Muscle of arm (tissue), 1 donor: ENCODE measurements at regions not wholly inside any gene's neighbourhood (a gene's known extent, or its start where the extent isn't known, plus 50 kb on each side); places are given as distances from the start of the nearest gene placed in this dataset.

ENCODE experiments used
- DNase-seq: peaks from one replicate; pipeline ENCODE4 v3.0.0-alpha.2; 2013

DNA sequence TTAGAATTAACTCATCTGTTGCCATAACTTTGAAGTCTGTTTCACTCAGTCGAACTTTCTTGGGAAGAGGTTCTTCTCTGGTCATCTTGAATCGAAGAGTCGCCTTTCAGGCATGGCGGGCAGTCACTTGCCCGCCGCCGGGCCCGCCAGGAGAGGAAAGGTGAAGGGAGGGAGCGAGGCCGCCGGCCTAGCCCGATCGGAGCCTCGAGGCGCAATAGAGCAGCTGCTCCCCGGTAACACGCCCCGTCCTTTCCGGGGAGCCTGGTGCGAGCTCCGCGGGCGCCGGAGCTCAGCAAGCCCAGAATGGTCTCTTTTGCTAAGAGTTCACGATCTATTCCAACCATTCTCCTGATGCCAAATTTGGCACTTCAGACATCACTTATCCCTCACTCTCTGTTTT lies 591.8 kb downstream of the TFAP2B start:
- no peak for DNase-seq

DNA sequence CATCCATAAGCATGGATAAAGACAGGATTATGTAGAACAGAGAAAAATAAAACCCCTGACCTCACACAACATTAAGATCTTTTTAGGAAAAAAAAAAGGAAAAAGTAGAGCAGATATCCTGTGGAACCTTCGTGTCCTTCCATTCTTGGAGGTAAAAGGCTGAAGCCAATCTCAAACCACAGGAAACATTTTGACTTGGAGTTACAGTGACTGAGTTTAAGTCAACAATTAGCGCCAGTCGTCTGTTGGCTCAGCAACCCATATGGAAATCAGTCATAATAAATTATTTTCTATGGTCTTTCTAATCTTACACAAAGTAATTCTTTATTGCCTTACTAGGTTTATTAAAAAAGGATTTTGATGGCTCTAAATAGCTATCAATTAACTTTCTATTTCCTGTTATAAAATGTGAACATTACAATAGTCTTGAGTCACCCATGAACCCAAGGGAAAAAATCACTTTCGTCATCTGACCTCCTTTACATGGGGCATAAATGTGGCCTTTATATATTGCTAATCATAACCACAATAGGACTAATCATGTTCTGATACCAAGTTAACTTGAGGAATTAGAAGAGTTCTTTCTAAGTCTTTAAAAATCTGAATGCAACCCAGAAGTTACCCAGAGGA lies 592.9 kb downstream of the TFAP2B start:
- DNase-seq, result no peak

DNA sequence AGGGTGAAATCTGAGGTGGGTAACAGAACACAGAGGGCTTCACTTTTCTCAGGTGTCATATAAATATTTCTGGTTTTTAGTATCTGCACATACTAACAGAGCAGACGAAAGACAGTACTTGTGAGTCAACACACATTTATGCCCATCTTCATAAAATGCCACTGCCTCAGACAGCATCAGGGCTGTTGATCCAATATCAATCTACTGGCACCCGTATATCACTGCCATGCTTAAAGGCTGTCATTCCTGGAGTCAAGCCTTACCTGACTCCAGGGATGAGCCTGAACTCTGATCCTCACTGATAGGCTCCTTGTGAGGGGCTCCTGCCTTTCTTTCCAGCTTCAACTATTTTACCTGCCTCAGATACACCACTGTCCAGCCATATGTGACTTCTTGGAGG lies 595.7 kb downstream of the TFAP2B start:
- DNase-seq, result no peak

DNA sequence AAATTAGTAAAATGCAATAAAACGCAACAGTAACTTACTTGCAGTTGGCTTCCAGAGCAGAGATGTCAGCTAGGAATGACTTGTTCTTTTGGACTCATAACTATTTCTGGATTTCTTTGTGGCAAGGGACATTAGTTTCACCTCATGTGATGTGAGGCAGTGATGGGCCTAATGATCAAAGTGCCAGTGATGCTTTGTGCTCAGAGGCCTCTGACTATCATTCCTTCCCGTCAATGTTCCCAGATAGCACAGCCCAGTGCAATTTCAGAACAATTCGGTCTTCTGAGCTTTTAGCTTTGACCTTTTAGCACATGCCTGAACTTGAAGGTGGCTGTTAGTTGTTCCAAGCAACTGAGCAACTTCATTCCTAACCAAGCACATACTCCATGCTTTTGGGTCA lies 596.8 kb downstream of the TFAP2B start:
- no peak for DNase-seq

DNA sequence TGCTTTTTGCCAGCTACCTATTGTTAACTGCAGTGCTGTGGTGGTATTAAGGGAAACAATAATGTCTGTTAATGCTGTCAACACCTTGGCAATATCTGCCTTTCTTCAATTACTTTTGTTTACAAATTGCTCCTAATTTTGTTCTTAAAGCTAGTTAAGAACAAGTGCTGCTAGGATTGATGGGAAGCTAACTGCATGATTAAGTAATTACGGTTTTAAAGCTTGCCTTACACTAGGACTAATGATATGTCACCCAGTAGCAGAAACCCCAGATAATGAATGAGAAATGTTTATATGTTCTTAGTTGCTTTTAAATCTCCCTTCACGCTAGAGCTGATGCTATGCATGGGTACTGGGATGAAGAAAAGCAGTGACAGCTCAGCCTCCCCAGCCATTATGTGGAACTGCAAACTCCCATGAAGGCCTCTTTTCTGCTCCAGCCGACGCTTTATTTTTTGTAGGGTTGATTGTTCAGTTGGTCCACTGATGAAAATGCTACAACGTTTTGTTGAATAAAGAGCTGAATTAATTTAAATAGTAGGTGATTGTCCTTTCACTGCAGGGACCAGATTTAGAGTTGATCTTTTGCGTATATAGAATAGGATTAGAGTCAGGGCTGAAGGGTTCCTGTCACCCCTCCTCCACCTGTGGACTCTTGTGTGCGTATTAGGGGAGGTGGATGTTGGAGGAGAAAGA lies 610.5 kb downstream of the TFAP2B start:
- DNase-seq, result no peak

DNA sequence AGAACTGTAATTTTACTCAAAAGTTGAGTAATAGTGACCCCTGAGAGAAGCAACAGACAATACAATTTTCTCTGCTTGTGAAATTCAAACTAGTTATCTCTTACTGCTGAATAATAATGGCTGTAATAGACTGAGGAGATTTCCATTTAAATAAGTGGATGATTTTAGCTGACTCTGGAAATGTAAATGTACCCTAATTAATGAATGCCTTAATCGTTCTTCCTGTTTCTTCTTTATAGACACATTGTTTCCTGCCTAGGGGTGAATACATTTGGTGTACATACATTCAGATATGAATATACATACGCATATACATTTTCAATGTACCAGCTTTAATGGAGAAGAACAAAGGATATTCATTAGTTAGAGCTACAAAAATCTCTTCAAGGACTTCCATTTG lies 611.9 kb downstream of the TFAP2B start:
- no peak for DNase-seq

DNA sequence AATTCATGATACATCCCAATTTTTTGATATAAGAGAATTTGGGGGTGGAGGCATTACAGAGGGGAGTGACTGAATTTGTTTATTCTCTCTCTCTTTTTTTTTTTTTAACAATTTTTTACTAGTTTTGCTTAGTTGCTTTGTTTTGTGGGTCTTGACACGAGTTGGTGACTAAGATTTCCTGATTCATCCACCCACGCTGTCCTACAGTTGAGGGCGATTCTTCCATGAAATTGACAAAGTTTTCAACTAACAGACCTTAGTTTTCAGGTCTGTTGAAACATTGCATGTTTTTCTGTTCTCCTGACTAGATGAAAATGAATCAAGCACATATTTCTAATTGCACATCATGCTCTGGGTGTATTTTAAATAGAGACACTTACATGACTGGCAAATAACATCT lies 613.8 kb downstream of the TFAP2B start:
- DNase-seq, result no peak

DNA sequence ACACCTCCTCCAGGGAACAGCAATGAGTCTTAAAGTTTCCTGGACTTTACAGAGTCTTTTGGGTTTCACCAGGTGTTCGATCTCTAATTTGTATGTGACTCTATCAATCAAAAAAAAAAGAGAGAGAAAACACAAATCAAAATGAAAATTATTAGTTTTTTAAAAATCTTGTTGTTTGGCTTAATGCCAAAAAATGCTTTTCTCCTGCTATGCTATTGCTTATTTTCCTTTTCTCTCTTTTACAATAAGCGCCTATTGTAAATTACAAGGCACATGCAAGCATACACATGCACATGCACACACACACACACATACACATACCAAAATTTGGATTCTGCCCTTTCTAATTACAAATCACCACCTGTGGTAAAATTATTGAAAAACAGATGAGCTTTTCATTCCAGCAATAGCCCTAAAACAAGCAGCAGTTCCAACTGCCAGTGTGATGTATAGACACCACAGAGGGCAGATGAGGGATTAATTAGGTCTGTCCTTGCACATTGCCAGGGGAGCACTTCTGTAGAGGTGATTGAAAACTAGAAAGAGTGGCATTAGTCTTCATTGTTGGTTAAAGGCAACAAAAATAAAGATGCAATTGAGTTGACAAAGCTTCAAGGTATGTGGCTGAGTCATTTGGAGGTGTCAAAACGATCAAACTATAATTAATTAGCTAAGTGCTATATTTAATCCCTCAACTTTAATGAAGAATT lies 631.7 kb downstream of the TFAP2B start:
- no peak for DNase-seq

DNA sequence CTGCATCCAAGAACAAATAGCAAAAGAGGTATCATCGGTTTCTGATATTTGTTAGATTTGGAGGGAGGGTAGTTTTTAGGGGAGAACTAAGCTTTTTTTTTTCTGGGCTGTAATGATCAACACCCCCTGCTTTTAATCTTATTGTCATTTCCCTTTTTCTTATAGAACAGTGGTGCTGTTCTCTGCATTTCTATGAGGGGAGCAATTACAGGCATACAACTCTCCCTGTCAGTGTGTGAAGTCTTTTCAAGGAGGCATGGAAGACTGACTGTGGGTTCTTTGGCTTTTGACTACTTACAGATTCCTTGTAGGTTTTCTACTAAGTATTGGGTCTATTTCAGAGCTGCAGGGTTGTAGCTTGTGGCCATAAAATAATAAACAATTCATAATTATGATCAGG lies 632.3 kb downstream of the TFAP2B start:
- no peak for DNase-seq

DNA sequence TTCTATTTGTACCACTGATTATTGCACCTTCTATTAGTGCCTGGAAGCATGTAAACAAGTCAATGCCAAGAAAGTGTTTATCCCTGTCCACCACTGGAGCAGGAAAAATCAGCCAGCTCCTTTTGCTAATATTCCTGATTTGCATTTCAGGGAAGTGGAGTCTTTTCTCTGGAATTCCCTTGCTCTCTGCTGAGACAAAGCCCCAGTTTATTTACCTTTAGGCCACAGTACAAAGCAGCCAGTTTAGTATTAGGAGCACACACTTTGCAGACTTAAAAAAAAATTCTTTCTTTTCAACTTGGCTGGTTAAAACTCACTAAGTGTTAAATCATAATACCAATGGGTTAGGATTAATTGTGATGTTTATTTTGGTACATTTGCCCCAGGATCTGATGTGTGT lies 631.1 kb downstream of the PKHD1 start:
- no peak for DNase-seq

DNA sequence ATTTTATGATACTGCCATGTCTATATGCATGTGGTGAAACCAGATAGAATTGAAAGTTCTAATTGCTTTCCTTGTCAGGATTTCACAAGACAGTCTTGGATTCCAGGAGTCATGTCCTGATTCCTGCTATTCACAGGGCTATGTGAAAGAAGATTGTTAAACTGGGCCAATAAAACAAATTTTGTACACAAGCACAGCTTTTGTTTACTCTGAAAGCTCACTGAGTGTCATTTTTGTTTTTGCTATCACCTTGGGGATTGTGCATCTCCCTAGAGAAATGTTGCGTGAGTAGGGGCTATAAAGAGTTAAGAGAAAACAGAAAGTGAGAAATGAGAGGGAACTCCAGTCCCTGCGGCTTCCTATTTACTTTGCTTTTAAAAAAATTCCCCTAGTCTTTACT lies 627.5 kb downstream of the PKHD1 start:
- no peak for DNase-seq

DNA sequence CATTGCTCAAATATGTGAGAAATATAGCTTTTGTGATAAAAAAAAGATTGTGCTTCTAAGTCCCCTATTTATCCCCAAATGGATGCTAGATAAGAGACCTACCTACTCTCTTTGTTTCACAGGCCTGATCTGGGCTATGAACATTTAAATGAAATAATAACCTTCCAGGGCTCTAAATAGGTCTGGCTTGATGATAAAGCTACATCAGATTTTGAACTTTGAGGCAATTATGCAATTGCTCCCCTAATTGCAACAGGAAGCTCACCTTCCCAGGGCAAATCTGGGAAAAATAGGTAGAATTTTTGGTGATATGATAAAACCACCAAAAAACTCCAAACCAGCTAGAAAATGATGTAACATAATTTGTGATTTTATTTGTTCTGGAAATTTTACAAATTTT lies 624.5 kb downstream of the PKHD1 start:
- no peak for DNase-seq

DNA sequence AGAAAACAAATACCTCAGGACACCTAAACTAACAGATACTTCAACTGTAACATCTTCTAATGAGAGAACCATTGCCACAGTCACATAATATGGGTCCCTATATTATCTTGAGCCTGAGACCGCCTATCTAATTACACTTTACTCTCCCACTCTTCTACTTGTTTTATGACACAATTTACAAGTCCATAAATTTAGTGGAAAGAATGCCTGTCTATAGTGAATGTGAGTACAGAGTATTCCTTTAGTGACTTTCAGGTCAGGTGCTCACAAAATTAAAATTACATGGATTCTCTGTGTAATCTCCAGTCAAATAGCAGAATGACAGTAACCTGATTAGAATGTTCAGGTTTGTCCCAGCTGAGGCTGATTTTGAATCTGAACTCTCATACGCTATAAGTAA lies 624.1 kb downstream of the PKHD1 start:
- no peak for DNase-seq

DNA sequence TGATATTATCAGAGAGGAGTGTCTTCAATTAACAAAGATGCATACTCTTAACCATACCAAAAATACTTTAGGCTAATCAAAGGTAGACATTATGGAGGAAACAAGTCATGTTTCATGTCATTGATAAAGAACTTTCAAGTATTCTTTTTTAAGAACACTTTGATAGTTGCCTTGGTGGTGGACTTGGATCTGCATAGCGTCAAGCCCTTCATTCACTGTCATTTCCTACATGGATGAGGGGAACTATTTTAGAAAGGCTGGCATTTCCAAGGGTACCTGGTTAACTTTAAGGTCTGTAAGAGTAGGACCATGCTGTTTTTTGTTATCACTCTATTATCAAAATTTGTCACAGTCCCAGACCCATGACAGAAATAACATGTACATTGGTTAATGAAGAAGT lies 622.5 kb downstream of the PKHD1 start:
- no peak for DNase-seq

DNA sequence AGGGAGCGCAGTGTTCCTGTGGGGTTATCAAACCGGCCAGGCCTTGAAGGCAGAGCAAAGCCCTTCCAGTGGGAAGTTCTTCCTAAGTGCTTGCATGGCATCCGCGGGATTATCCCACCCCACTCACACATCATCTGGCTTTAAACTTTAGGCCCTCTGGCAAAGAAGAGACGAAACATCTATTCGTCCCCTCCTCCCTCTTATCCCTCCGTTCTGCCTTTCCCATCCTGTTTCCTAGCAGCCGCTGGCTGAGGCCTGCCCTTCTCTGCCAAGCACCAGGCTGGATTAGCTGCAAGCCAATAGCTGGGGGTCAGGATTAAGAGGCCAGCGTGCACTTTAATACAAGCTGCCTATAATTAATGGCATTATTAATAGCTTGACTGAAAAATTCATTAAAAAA lies 621.0 kb downstream of the PKHD1 start:
- DNase-seq, result no peak

DNA sequence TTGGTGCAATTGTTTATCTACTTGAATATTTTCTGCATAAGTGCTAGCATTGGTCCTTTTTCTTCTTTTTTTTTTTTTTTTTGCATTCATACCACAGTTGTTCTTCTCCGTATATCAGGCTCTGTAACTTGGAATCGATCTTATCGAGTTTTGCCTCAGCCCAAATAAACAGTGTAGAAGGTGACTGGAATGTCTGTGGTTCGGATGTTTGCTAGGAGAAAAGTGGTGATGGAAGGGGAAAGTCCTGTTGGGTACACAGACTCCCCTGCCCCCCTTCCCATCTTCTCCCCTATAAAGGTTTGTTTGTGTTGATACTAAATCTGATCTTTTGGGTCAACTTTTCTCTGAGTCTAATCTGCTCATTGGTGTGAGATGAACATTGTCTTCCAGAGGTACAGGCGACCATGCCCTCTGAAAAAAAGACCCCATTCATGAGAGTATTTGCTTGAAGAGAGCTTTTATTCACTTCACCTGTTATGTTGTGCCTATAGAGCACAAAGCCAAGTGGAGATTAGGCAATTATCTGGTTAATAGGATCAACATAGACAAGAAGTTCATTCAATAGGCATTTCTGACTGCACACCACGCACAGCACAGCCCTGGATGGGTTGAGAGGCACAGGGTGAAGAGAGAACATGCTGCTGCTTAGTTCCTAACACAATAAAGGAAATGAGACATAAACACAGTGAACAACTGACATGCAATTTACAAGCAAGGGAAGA lies 620.0 kb downstream of the PKHD1 start:
- DNase-seq, result no peak

DNA sequence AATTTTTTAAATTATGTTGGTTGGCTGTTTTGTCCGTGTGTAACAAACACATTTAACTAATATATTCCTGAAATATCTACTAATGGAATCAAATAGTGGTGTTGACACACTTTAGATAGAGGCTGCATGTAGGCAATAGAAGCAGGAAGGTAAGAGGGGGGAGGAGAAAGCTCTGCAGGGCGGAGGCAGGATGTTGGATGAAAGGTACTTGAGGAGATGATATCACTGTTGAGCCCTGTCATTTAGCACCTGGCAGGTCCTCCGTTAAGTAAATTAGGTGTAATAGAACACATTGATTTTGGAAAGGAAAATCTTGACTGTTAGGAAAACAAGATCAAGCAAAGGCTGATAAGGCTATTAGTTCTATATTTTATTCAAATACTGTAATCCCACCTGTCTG lies 618.7 kb downstream of the PKHD1 start:
- no peak for DNase-seq

DNA sequence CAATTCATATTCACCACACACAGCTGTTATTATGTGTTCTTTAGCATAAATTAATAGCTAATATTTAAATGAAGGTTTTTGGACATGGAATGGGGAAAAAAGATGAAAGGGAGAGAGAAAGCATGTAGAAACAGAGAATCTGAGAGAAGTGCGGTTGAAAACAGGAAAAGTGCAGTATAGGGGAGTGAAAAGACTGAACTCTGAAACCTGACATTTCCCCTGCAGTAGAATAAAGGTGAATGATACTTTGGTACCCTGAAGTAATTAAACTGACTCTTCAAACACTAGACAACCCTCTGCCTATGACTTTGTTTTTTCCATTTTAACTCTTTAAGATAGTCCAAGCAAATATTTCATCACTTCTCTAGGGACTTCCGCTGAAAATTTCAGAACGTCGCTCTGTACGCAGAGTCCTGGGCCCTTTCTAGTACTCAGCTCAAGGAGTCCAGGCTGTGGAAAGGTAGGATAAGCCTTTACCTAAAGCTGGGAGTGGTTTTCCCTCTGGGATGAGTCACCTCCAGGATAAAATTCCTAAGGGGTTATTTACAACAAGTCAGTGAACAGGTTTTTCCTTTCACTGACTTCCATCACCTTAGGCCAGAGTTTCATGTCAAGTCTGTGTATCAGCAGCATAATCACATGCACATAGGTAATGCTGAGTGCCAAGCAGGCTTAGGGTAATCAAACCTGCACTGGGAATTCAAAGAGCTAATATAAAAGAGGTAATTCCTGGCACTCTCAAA lies 614.5 kb downstream of the PKHD1 start:
- DNase-seq, result no peak

DNA sequence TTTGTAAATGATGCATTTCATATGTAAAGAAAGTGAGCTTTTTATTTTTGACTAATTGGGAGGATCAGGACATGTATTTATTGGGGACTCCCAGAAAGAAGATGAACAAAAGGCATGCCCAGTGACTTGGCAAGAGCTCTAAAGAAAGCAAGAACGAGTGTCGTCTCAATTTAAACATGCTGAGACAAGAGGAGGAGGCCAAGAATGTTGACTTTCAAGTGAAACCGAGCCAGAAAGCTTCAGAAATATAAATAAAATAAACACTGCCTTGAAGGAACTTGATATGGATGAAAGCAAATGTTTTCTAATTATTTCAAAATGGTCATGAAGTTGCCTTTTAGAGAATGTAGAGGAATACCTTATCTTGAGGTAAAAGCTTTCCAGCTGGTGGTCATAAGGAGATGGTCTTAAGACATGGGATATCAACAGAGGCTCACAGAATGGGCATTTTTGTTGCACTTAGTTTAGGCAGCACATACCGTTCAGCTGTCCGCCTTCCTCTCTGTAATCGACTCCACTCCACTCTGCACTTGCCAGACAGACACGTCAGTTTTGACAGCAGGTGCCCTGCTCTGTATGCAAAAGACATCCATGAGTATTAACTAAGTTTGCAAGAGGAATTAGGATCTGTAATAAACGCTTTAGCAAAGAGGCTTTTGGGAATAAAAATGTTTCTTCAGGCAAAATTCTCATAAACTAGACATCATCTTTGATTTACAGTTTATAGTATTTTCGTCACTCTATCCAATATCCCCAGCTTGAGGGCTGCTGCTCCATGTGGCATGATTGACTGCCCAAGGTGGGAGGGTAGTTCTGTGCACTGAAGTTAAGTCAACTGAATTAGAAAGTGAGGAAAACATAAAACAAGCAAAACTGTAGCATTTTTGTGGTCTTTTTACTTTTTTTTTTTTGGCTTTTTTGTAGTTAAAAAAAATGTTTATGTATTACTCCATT lies 613.1 kb downstream of the PKHD1 start:
- DNase-seq, result no peak

DNA sequence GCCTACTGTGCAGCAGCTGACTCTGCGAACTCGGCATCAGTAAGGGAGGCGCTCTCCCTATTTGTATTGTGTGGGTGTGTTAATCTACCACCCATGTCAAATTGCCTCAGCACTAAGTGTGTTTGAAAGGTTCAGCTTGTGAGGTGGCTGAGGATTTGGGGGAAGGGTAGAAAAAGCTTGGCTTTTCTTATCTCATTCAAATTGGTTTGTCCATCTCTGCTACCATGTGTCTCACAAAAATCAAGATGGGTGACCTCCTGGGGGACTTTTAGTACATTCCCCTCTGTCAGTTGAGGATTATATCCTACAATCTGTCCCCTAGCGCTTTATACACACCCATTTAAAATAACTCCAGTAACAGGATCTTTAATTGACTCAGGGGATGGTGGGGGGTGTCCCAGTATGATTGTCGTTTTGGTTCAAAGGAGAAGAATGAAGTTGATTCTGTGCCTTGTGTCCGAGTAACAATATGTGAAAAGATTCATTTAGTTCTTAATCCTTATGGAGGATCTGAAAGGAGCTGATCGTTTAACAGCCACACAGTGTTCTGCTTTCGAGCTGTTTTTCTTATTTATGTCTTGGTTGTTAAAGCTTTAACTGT lies 609.6 kb downstream of the PKHD1 start:
- no peak for DNase-seq
